HL-60 (cell line): ENCODE measurements at regions not wholly inside any gene's neighbourhood (a gene's known extent, or its start where the extent isn't known, plus 50 kb on each side); places are given as distances from the start of the nearest gene placed in this dataset.

Experiments used
- GABPA ChIP-seq: IDR thresholded peaks from 2 replicates; pipeline ENCODE4 v1.6.1; 2012; ENCODE audit warnings: low read depth
- POLR2AphosphoS5 ChIP-seq: IDR thresholded peaks from 2 replicates; pipeline ENCODE4 v1.6.1; 2012; ENCODE audit warnings: low read depth
- SPI1 ChIP-seq: IDR thresholded peaks from 2 replicates; pipeline ENCODE4 v1.6.1; 2012; ENCODE audit warnings: low read depth, mild to moderate bottlenecking, borderline replicate concordance
- TF ChIP-seq, protein P1 (sequence below): IDR thresholded peaks from one replicate; pipeline ENCODE4 v1.5.1; 2011; ENCODE audit warnings: low read length, control low read depth, inconsistent platforms; ENCODE audit not compliant: insufficient read depth
- TF ChIP-seq, protein P2 (sequence below): IDR thresholded peaks from 2 replicates; pipeline ENCODE4 v1.6.1; 2012; ENCODE audit warnings: low read depth; ENCODE audit not compliant: insufficient replicate concordance

DNA sequence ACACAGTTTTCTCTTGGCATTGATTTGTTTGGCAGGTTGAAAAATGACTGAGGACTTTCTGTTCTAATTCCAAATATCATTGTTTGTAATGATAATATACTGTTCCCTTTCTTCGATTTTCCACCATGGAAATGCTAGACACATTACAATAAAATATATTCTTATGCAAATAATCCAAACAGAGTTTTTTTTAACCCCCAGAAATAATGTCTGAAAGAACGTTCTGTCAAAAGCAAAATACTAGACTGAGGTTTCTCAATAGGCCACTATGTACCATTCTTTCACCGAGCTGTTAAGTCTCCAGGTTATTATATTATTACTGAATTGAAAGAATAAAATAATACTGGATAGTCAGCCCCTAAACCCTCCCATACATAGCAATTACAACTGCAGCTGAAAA is 312.5 kb downstream of the ZIC3 start:
- TF ChIP-seq, protein P1, sequence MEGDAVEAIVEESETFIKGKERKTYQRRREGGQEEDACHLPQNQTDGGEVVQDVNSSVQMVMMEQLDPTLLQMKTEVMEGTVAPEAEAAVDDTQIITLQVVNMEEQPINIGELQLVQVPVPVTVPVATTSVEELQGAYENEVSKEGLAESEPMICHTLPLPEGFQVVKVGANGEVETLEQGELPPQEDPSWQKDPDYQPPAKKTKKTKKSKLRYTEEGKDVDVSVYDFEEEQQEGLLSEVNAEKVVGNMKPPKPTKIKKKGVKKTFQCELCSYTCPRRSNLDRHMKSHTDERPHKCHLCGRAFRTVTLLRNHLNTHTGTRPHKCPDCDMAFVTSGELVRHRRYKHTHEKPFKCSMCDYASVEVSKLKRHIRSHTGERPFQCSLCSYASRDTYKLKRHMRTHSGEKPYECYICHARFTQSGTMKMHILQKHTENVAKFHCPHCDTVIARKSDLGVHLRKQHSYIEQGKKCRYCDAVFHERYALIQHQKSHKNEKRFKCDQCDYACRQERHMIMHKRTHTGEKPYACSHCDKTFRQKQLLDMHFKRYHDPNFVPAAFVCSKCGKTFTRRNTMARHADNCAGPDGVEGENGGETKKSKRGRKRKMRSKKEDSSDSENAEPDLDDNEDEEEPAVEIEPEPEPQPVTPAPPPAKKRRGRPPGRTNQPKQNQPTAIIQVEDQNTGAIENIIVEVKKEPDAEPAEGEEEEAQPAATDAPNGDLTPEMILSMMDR, result no peak
- TF ChIP-seq, protein P2, sequence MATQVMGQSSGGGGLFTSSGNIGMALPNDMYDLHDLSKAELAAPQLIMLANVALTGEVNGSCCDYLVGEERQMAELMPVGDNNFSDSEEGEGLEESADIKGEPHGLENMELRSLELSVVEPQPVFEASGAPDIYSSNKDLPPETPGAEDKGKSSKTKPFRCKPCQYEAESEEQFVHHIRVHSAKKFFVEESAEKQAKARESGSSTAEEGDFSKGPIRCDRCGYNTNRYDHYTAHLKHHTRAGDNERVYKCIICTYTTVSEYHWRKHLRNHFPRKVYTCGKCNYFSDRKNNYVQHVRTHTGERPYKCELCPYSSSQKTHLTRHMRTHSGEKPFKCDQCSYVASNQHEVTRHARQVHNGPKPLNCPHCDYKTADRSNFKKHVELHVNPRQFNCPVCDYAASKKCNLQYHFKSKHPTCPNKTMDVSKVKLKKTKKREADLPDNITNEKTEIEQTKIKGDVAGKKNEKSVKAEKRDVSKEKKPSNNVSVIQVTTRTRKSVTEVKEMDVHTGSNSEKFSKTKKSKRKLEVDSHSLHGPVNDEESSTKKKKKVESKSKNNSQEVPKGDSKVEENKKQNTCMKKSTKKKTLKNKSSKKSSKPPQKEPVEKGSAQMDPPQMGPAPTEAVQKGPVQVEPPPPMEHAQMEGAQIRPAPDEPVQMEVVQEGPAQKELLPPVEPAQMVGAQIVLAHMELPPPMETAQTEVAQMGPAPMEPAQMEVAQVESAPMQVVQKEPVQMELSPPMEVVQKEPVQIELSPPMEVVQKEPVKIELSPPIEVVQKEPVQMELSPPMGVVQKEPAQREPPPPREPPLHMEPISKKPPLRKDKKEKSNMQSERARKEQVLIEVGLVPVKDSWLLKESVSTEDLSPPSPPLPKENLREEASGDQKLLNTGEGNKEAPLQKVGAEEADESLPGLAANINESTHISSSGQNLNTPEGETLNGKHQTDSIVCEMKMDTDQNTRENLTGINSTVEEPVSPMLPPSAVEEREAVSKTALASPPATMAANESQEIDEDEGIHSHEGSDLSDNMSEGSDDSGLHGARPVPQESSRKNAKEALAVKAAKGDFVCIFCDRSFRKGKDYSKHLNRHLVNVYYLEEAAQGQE, result no peak
- no peak for TF ChIP-seq POLR2AphosphoS5
- TF ChIP-seq SPI1, result no peak
- TF ChIP-seq GABPA, result no peak
